H1 (cell line): ENCODE measurements at regions not wholly inside any gene's neighbourhood (a gene's known extent, or its start where the extent isn't known, plus 50 kb on each side); places are given as distances from the start of the nearest gene placed in this dataset.

Experiments
- CTCF ChIA-PET: fragments of 300-600 bp; sonication (Branson Sonifier 250); formaldehyde crosslinking; loops from one replicate; lab custom pipeline; 2021; ENCODE audit not compliant: partially characterized antibody; lab: Charles Lee
- POLR2A ChIA-PET: fragments of 300-600 bp; sonication (Branson Sonifier 250); formaldehyde crosslinking; loops from one replicate; lab custom pipeline; 2021; ENCODE audit warnings: inconsistent platforms; ENCODE audit not compliant: partially characterized antibody; lab: Charles Lee
- DNase-seq, 2 experiments: peaks; one replicate each; pipeline versions ENCODE4 v3.0.0 to v3.0.0-alpha.2; 2010 to 2022; ENCODE audit warnings: low spot score in 2 of 2, low read depth in 1 of 2, mixed read lengths in 1 of 2
- FAIRE-seq: peaks from 2 replicates; lab custom pipeline; 2011; peaks lifted over from hg19 to GRCh38; lab: Jason Lieb, UNC
- H2AFZ ChIP-seq: 2 replicates; pipeline ENCODE4 v1.8.1; 2012; ENCODE audit warnings: low read length, inconsistent platforms
- H2AK5ac ChIP-seq: 2 replicates; pipeline ENCODE4 v1.6.1; 2013; ENCODE audit warnings: low read depth, low read length
- H2BK120ac ChIP-seq: replicated peaks from 2 replicates; pipeline ENCODE3; 2013; ENCODE audit warnings: low read depth, low read length, inconsistent platforms
- H2BK12ac ChIP-seq: 2 replicates; pipeline ENCODE4 v1.6.1; 2013; ENCODE audit warnings: low read depth, low read length
- H2BK15ac ChIP-seq: 2 replicates; pipeline ENCODE4 v1.6.1; 2013; ENCODE audit warnings: low read length
- H2BK20ac ChIP-seq: 2 replicates; pipeline ENCODE4 v1.6.1; 2013; ENCODE audit warnings: low read length
- H2BK5ac ChIP-seq: 2 replicates; pipeline ENCODE4 v1.6.1; 2013; ENCODE audit warnings: low read depth, low read length
- H3K14ac ChIP-seq: 2 replicates; pipeline ENCODE4 v1.6.1; 2013; ENCODE audit warnings: inconsistent platforms; ENCODE audit not compliant: insufficient read length
- H3K18ac ChIP-seq: 2 replicates; pipeline ENCODE4 v1.6.1; 2013; ENCODE audit warnings: low read length; ENCODE audit errors: extremely low read depth
- H3K23ac ChIP-seq: 2 replicates; pipeline ENCODE4 v1.6.1; 2013; ENCODE audit warnings: inconsistent platforms; ENCODE audit not compliant: insufficient read length
- H3K23me2 ChIP-seq: 2 replicates; pipeline ENCODE4 v1.6.1; 2013; ENCODE audit warnings: low read depth, low read length
- H3K27ac ChIP-seq: 2 replicates; pipeline ENCODE4 v1.6.1; 2011; ENCODE audit warnings: low read depth, low read length, inconsistent platforms
- H3K27me3 ChIP-seq, 4 experiments: replicated peaks in 1 of 4; 1 replicate in 1 of 4; 2 replicates in 3 of 4; pipeline versions ENCODE4 v1.6.1 to v1.8.1; 2011 to 2013; ENCODE audit warnings: low read length in 3 of 4, mild to moderate bottlenecking in 3 of 4, inconsistent platforms in 2 of 4, mixed read lengths in 2 of 4, moderate library complexity in 1 of 4; ENCODE audit not compliant: control insufficient read depth in 3 of 4, insufficient read depth in 3 of 4; ENCODE audit errors: extremely low read depth in 1 of 4
- H3K36me3 ChIP-seq, 4 experiments: 2 replicates each; pipeline versions ENCODE4 v1.6.1 to v1.8.1; 2011 to 2013; ENCODE audit warnings: mild to moderate bottlenecking in 4 of 4, low read length in 3 of 4, moderate library complexity in 2 of 4, control low read depth in 1 of 4, inconsistent platforms in 1 of 4; ENCODE audit not compliant: insufficient read depth in 4 of 4, control insufficient read depth in 2 of 4
- H3K4ac ChIP-seq: replicated peaks from 2 replicates; pipeline ENCODE3; 2013; ENCODE audit warnings: low read length, low read depth, mixed read lengths, inconsistent platforms; ENCODE audit not compliant: insufficient read length
- H3K4me1 ChIP-seq, 4 experiments: replicated peaks in 1 of 4; 1 replicate in 1 of 4; 2 replicates in 3 of 4; pipeline versions ENCODE4 v1.6.1 to v1.8.1; 2011 to 2013; ENCODE audit warnings: low read length in 3 of 4, inconsistent platforms in 2 of 4, mixed read lengths in 1 of 4; ENCODE audit not compliant: insufficient read depth in 4 of 4, control insufficient read depth in 3 of 4
- H3K4me2 ChIP-seq, 2 experiments: 2 replicates each; pipeline versions ENCODE4 v1.6.1 to v1.8.1; 2011 to 2013; ENCODE audit warnings: low read depth in 2 of 2, low read length in 2 of 2, control low read depth in 1 of 2, inconsistent platforms in 1 of 2, mild to moderate bottlenecking in 1 of 2; ENCODE audit not compliant: insufficient read depth in 1 of 2
- H3K4me3 ChIP-seq, 4 experiments: fragments of 200-600, 300-600 bp in 1 of 4; sonication (generic), shearing (Covaris generic), sonication (Bioruptor Twin) in 1 of 4; 2 replicates each; pipeline versions ENCODE4 v1.5.1 to v1.8.1; 2011 to 2016; ENCODE audit warnings: low read length in 4 of 4, low read depth in 3 of 4, control low read depth in 2 of 4, inconsistent platforms in 2 of 4, mild to moderate bottlenecking in 2 of 4, mixed read lengths in 1 of 4, moderate library complexity in 1 of 4; ENCODE audit not compliant: insufficient read depth in 2 of 4; ENCODE audit errors: extremely low read depth in 1 of 4
- H3K56ac ChIP-seq: replicated peaks from 2 replicates; pipeline ENCODE3; 2013; ENCODE audit warnings: low read depth, mild to moderate bottlenecking, mixed read lengths, low read length, inconsistent platforms; ENCODE audit not compliant: insufficient read length
- H3K79me1 ChIP-seq: 2 replicates; pipeline ENCODE4 v1.6.1; 2013; ENCODE audit warnings: low read depth, low read length, control low read depth
- H3K79me2 ChIP-seq, 2 experiments: 2 replicates each; pipeline versions ENCODE4 v1.6.1 to v1.8.1; 2012 to 2013; ENCODE audit warnings: low read length in 2 of 2, mild to moderate bottlenecking in 2 of 2, inconsistent platforms in 1 of 2; ENCODE audit not compliant: insufficient read depth in 2 of 2, control insufficient read depth in 1 of 2
- H3K9ac ChIP-seq, 4 experiments: replicated peaks in 1 of 4; 1 replicate in 1 of 4; 2 replicates in 3 of 4; pipeline versions ENCODE4 v1.6.1 to v1.8.1; 2011 to 2013; ENCODE audit warnings: low read depth in 3 of 4, low read length in 3 of 4, control low read depth in 2 of 4, mild to moderate bottlenecking in 2 of 4, moderate library complexity in 2 of 4, inconsistent platforms in 1 of 4; ENCODE audit errors: extremely low read depth in 1 of 4
- H3K9me3 ChIP-seq, 2 experiments: 2 replicates each; pipeline versions ENCODE4 v1.6.1 to v1.8.1; 2012 to 2013; ENCODE audit warnings: mild to moderate bottlenecking in 2 of 2, moderate library complexity in 2 of 2, control low read depth in 1 of 2, inconsistent platforms in 1 of 2, low read depth in 1 of 2, low read length in 1 of 2, mixed read lengths in 1 of 2; ENCODE audit not compliant: insufficient read depth in 2 of 2
- H4K20me1 ChIP-seq, 2 experiments: replicated peaks in 1 of 2; 2 replicates each; pipeline versions ENCODE3 to v1.8.1; 2011 to 2013; ENCODE audit warnings: inconsistent platforms in 2 of 2, low read length in 2 of 2, mild to moderate bottlenecking in 1 of 2; ENCODE audit not compliant: insufficient read depth in 2 of 2, control insufficient read depth in 1 of 2
- H4K5ac ChIP-seq: 2 replicates; pipeline ENCODE4 v1.6.1; 2013; ENCODE audit warnings: low read length, low read depth, mixed read lengths, inconsistent platforms; ENCODE audit not compliant: insufficient read length
- H4K8ac ChIP-seq: 2 replicates; pipeline ENCODE4 v1.8.0; 2013; ENCODE audit warnings: mild to moderate bottlenecking, moderate library complexity, low read length, inconsistent platforms; ENCODE audit not compliant: insufficient read depth; ENCODE audit errors: extremely low read depth
- H4K91ac ChIP-seq: replicated peaks from 2 replicates; pipeline ENCODE3; 2013; ENCODE audit warnings: low read length, mixed read lengths, inconsistent platforms; ENCODE audit not compliant: insufficient read length
- ASH2L ChIP-seq: fragments of 200-600, 300-600 bp; sonication (generic); IDR thresholded peaks from one replicate; pipeline ENCODE4 v1.7.1; 2017; ENCODE audit warnings: low read length
- ATF2 ChIP-seq: IDR thresholded peaks from 2 replicates; pipeline ENCODE4 v1.6.1; 2012; ENCODE audit warnings: low read length, inconsistent platforms
- BACH1 ChIP-seq: IDR thresholded peaks from 2 replicates; pipeline ENCODE4 v1.6.1; 2012; ENCODE audit warnings: low read length, improper control_type of control experiment
- CBX5 ChIP-seq: fragments of 300-800, 300-1000 bp; sonication (generic); IDR thresholded peaks from 2 replicates; pipeline ENCODE4 v1.7.1; 2016; ENCODE audit warnings: antibody characterized with exemption, low read length, low read depth
- HDAC6 ChIP-seq: IDR thresholded peaks from one replicate; pipeline ENCODE4 v1.7.1; 2012; ENCODE audit warnings: low read depth, mild to moderate bottlenecking, inconsistent platforms, low read length, moderate library complexity
- JUND ChIP-seq: IDR thresholded peaks from 2 replicates; pipeline ENCODE4 v1.6.1; 2011; ENCODE audit warnings: mild to moderate bottlenecking, improper control_type of control experiment, low read length
- MAFK ChIP-seq: IDR thresholded peaks from 2 replicates; pipeline ENCODE4 v1.6.1; 2012; ENCODE audit warnings: low read depth, mild to moderate bottlenecking, improper control_type of control experiment, low read length
- PHF8 ChIP-seq: fragments of 200-600 bp; sonication (generic); conservative IDR thresholded peaks from 2 replicates; pipeline ENCODE4 v1.7.1; 2012; ENCODE audit warnings: low read depth, mild to moderate bottlenecking, inconsistent platforms, low read length, moderate library complexity
- POLR2AphosphoS5 ChIP-seq: IDR thresholded peaks from 2 replicates; pipeline ENCODE4 v1.6.1; 2011; ENCODE audit warnings: low read depth, low read length
- SAP30 ChIP-seq: fragments of 300-600 bp; sonication (generic); IDR thresholded peaks from 2 replicates; pipeline ENCODE4 v1.7.1; 2012; ENCODE audit warnings: low read length, moderate library complexity, mild to moderate bottlenecking, inconsistent platforms; ENCODE audit not compliant: insufficient read depth, insufficient replicate concordance
- SIX5 ChIP-seq: IDR thresholded peaks from 2 replicates; pipeline ENCODE4 v1.6.1; 2011; ENCODE audit warnings: mild to moderate bottlenecking, low read depth, low read length
- SP2 ChIP-seq: IDR thresholded peaks from 2 replicates; pipeline ENCODE4 v1.6.1; 2012; ENCODE audit warnings: mild to moderate bottlenecking, low read length, inconsistent platforms
- SP4 ChIP-seq: IDR thresholded peaks from 2 replicates; pipeline ENCODE4 v1.6.1; 2012; ENCODE audit warnings: low read length, inconsistent platforms
- YY1 ChIP-seq: IDR thresholded peaks from 2 replicates; pipeline ENCODE4 v1.6.1; 2011; ENCODE audit warnings: low read depth, mild to moderate bottlenecking, low read length
- ZNF274 ChIP-seq: IDR thresholded peaks from 2 replicates; pipeline ENCODE4 v1.7.0; 2012; ENCODE audit warnings: low read length, borderline replicate concordance; ENCODE audit errors: extremely low read depth
- WGBS, 2 experiments: shearing (Covaris generic) in 1 of 2; methylation state at CpG; one replicate each; pipeline versions ENCODE4 v1.1.6 to v1.1.7; 2013 to 2015; ENCODE audit warnings: low lambda C conversion rate in 2 of 2, mixed read lengths in 2 of 2, inconsistent platforms in 1 of 2, low coverage in 1 of 2, missing lambda C conversion rate in 1 of 2; ENCODE audit not compliant: insufficient replicate concordance in 2 of 2, insufficient coverage in 1 of 2, insufficient read length in 1 of 2; ENCODE audit errors: extremely low coverage in 1 of 2, missing lambda C conversion rate in 1 of 2; 5-methylcytosine and 5-hydroxymethylcytosine counted together

- Histone ChIP-seq H2BK12ac (no peak overlapping the region), H3K4me3 (no peak overlapping the region), H4K91ac (no peak overlapping the region), H3K14ac (no peak overlapping the region), H3K56ac (no peak overlapping the region), H3K9ac (no peak overlapping the region), H2AK5ac (no peak overlapping the region), H3K4ac (no peak overlapping the region), H4K8ac (no peak overlapping the region), H2BK120ac (no peak overlapping the region), H3K23me2 (no peaks in the 10 kb centered on the region; the same call in 1 of the 2 replicates), H2BK20ac (no peak overlapping the region), H3K27ac (no peak overlapping the region), H4K5ac (no peak overlapping the region), H3K27me3 (no peaks in the 10 kb centered on the region), H3K36me3 (no peaks in the 10 kb centered on the region), H3K23ac (no peak overlapping the region), H3K18ac (no peak overlapping the region), H3K4me2 (no peak overlapping the region), H2BK5ac (no peak overlapping the region), H3K79me1 (no peaks in the 10 kb centered on the region), H3K4me1 (peaks cover 0 to 12% (median 10%) of the 10 kb centered on the region in 4 experiments; a peak in 5 of 7 replicates), H2AFZ (no peak overlapping the region), H2BK15ac (no peak overlapping the region), H3K9me3 (no peaks in the 10 kb centered on the region), H4K20me1 (no peaks in the 10 kb centered on the region), H3K79me2 (no peaks in the 10 kb centered on the region)
- FAIRE-seq (no peak), DNase-seq (no peak)
- WGBS, 2 experiments = 91% methylated on average over 2 of the region's 2 CpGs; no CpG with 5 or more reads in 1 of the 2 experiments
- TF ChIP-seq CBX5 (no peak), HDAC6 (no peak), MAFK (no peak), SP2 (no peak), SP4 (no peak), JUND (no peak), BACH1 (no peak), YY1 (no peak), PHF8 (no peak), ATF2 (no peak), ASH2L (no peak), ZNF274 (no peak), SIX5 (no peak), POLR2AphosphoS5 (no peak), SAP30 (no peak)
- ChIA-PET POLR2A (interaction anchor here (0.6 kb wide), 1 partner anchor 809 kb away, joined by 3 read pairs; no protein-coding TSS in a partner anchor), CTCF (interaction anchor here (0.6 to 2.3 kb wide), 2 partner anchors 33 to 50 kb away, joined by 3 to 10 read pairs; no protein-coding TSS in a partner anchor)
Observed at GRCh38 chr10:78820007-78820362, 248.8 kb upstream of the ZMIZ1 start.
